ENCODE measurements at regions not wholly inside any gene's neighbourhood (a gene's known extent, or its start where the extent isn't known, plus 50 kb on each side); places are given as distances from the start of the nearest gene placed in this dataset.

- no peak for DNase-seq (ENCODE audit: low read depth)
Measured at GRCh38 chr12:60337839-60338549, 742.2 kb downstream of the SLC16A7 start.

- DNase-seq (ENCODE audit: low read depth) = no peak
Measured at GRCh38 chr12:60345442-60345841, 749.6 kb downstream of the SLC16A7 start.

GRCh38 chr12:60349232-60349978 is 753.6 kb downstream of the SLC16A7 start:
- DNase-seq (ENCODE audit: low read depth) = no peak

GRCh38 chr12:60387356-60387755 is 791.5 kb downstream of the SLC16A7 start:
- DNase-seq (ENCODE audit: low read depth) = no peak

GRCh38 chr12:60391051-60391450 is 795.2 kb downstream of the SLC16A7 start:
- no peak for DNase-seq (ENCODE audit: low read depth)

GRCh38 chr12:60391791-60392190 is 796.0 kb downstream of the SLC16A7 start:
- DNase-seq (ENCODE audit: low read depth) = no peak

- DNase-seq (ENCODE audit: low read depth) = no peak
Measured at GRCh38 chr12:60393093-60393492, 797.3 kb downstream of the SLC16A7 start.

GRCh38 chr12:60394665-60395064 is 798.8 kb downstream of the SLC16A7 start:
- no peak for DNase-seq (ENCODE audit: low read depth)

- DNase-seq (ENCODE audit: low read depth) = no peak
Measured at GRCh38 chr12:60398547-60398946, 802.7 kb downstream of the SLC16A7 start.

GRCh38 chr12:60399064-60399463 is 803.2 kb downstream of the SLC16A7 start:
- DNase-seq (ENCODE audit: low read depth) = no peak

- DNase-seq (ENCODE audit: low read depth) = no peak
Measured at GRCh38 chr12:60402996-60403395, 807.2 kb downstream of the SLC16A7 start.

- DNase-seq (ENCODE audit: low read depth) = no peak
Measured at GRCh38 chr12:60415351-60415750, 819.5 kb downstream of the SLC16A7 start.

GRCh38 chr12:60419986-60420385 is 824.2 kb downstream of the SLC16A7 start:
- DNase-seq (ENCODE audit: low read depth) = no peak

GRCh38 chr12:60421741-60422140 is 825.9 kb downstream of the SLC16A7 start:
- no peak for DNase-seq (ENCODE audit: low read depth)

- no peak for DNase-seq (ENCODE audit: low read depth)
Measured at GRCh38 chr12:60437297-60437696, 841.5 kb downstream of the SLC16A7 start.

- no peak for DNase-seq (ENCODE audit: low read depth)
Measured at GRCh38 chr12:60441577-60441976, 845.7 kb downstream of the SLC16A7 start.

- DNase-seq (ENCODE audit: low read depth) = no peak
Measured at GRCh38 chr12:60451457-60451856, 855.6 kb downstream of the SLC16A7 start.

GRCh38 chr12:60465060-60465459 is 869.2 kb downstream of the SLC16A7 start:
- no peak for DNase-seq (ENCODE audit: low read depth)

- DNase-seq (ENCODE audit: low read depth) = no peak
Measured at GRCh38 chr12:60468546-60468945, 872.7 kb downstream of the SLC16A7 start.

GRCh38 chr12:60475825-60476224 is 880.0 kb downstream of the SLC16A7 start:
- no peak for DNase-seq (ENCODE audit: low read depth)

- no peak for DNase-seq (ENCODE audit: low read depth)
Measured at GRCh38 chr12:60487284-60487683, 891.5 kb downstream of the SLC16A7 start.

GRCh38 chr12:60489071-60489470 is 893.2 kb downstream of the SLC16A7 start:
- no peak for DNase-seq (ENCODE audit: low read depth)

- no peak for DNase-seq (ENCODE audit: low read depth)
Measured at GRCh38 chr12:60494244-60494643, 898.4 kb downstream of the SLC16A7 start.

Measured in Daoy (cell line).